Activated CD4-positive, alpha-beta T cell treated with anti-CD3 and anti-CD28 coated beads, Interleukin-2, amount 10 ng/mL, durations not matched to agents 24 days and 14 days (primary cell): ENCODE measurements at regions not wholly inside any gene's neighbourhood (a gene's known extent, or its start where the extent isn't known, plus 50 kb on each side); places are given as distances from the start of the nearest gene placed in this dataset.

Experiments
- DNase-seq: peaks from one replicate; pipeline ENCODE4 v3.0.0; 2022
- H3K27ac Mint-ChIP-seq: one replicate; pipeline ENCODE4 v1.8.0; 2022; ENCODE audit warnings: mild to moderate bottlenecking, mixed read lengths
- H3K27me3 Mint-ChIP-seq: one replicate; pipeline ENCODE4 v1.8.0; 2022; ENCODE audit warnings: mixed read lengths
- H3K36me3 Mint-ChIP-seq: one replicate; pipeline ENCODE4 v1.8.0; 2022; ENCODE audit warnings: low read depth, mild to moderate bottlenecking, mixed read lengths
- H3K4me1 Mint-ChIP-seq: one replicate; pipeline ENCODE4 v1.8.0; 2021; ENCODE audit warnings: mixed read lengths
- H3K4me3 Mint-ChIP-seq: one replicate; pipeline ENCODE4 v1.8.0; 2022; ENCODE audit warnings: mild to moderate bottlenecking, moderate library complexity, mixed read lengths
- H3K9me3 Mint-ChIP-seq: one replicate; pipeline ENCODE4 v1.8.0; 2021; ENCODE audit warnings: mixed read lengths
- intact Hi-C: fragments of 100-400 bp; cut with micrococcal nuclease; formaldehyde crosslinking; loops from one replicate; pipeline ENCODE4 v1.15.1; 2023

- Mint-ChIP-seq H3K36me3 (peaks cover 5% of the 10 kb centered on the region), H3K4me3 (peak overlapping the region; percentile 50), H3K27ac (peak overlapping the region; percentile 90), H3K27me3 (no peaks in the 10 kb centered on the region), H3K9me3 (peaks cover 10% of the 10 kb centered on the region), H3K4me1 (peaks cover 49% of the 10 kb centered on the region)
- intact Hi-C loops: loop anchor here (2.0 to 5.0 kb wide), 3 partner anchors 24 to 703 kb away; no protein-coding TSS in a partner anchor
- DNase-seq: peak; percentile 92
Observed at GRCh38 chr10:3948843-3949242, 163.8 kb upstream of the KLF6 start.

DNA sequence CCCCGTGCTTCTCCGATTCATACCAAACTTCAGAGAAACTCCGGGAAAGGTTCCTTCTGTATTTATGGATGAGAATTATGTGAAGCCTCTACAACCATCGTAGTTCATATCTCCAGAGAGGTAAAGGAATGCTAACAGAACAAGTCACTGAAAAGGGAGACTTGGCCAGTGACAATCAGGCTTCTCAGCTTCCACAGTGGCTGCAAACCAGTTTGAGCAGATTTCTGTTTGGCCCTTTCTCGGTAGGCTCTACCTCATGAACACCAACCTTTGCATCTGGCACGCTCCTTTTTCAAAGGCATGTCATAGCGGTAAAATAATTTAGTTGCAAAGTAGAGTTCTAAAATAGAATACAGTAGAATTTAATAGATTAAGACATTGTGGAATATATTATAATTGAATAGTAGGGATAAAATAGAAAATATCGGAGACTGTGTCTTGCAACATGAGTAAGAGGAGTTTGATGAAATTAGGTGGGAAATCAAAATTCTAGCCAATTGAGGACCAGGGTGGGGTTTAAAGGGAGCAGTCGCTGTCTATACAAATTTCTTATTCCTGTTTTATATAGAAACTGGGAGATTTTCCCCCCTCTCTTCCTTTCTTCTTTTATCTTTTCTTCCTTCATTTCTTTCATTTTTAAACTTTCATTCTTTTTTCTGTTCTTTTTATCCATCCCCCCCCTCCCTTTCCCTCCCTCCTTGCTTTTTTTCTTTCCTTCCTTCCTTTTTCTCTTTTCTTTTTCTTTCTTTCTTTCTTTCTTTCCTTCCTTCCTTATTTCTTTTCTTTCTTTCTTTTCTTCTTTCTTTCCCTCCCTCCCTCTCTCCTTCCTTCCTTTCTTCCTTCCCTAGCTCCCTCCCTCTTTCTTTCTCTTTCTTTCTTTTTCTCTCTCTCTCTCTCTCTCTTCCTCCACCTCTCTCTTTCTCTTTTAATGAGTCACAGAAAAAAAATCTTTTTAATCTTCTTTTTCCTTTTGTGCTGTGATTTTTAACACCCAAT is 161.5 kb upstream of the KLF6 start:
- H3K9me3 Mint-ChIP-seq: peaks cover 5% of the 10 kb centered on the region
- no peaks in the 10 kb centered on the region for H3K27me3 Mint-ChIP-seq
- peaks cover 5% of the 10 kb centered on the region for H3K36me3 Mint-ChIP-seq
- peak overlapping the region; percentile 77 for H3K27ac Mint-ChIP-seq
- peak overlapping the region; percentile 36 for H3K4me3 Mint-ChIP-seq
- DNase-seq: no peak
- intact Hi-C loops: loop anchor here (1.0 to 5.0 kb wide), 3 partner anchors 11 to 706 kb away; no protein-coding TSS in a partner anchor
- peaks cover 67% of the 10 kb centered on the region for H3K4me1 Mint-ChIP-seq

DNA sequence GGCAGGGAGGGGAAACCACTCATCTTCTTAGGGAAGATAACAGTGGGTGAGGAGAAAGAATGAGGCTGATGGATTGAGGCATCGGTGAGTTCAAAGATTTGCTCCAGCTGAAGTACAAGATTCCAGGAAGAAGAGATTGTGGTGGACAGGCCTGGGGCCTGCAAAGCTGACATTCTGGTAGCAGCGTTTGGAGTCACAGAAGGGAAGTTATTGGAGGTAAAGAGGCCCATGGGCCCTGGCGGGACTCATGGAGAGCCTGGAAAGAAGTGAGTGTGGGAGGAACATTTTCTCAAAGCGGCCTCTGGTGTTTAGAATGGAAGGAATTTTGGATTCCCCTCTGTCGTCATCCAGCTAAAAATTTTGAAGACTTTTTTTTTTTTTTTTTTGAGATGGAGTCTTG is 160.0 kb upstream of the KLF6 start:
- H3K4me3 Mint-ChIP-seq: no peak overlapping the region
- no peak for DNase-seq
- H3K27ac Mint-ChIP-seq: peak overlapping the region; percentile 70
- H3K27me3 Mint-ChIP-seq: no peaks in the 10 kb centered on the region
- peaks cover 5% of the 10 kb centered on the region for H3K36me3 Mint-ChIP-seq
- intact Hi-C loops: loop anchor here (5.0 kb wide), 2 partner anchors 87 to 707 kb away; no protein-coding TSS in a partner anchor
- peaks cover 10% of the 10 kb centered on the region for H3K9me3 Mint-ChIP-seq
- H3K4me1 Mint-ChIP-seq: peaks cover 62% of the 10 kb centered on the region

GRCh38 chr10:3944591-3944990 is 159.6 kb upstream of the KLF6 start:
- no peak for DNase-seq
- Mint-ChIP-seq H3K27me3 (no peaks in the 10 kb centered on the region), H3K4me3 (no peak overlapping the region)

GRCh38 chr10:3943695-3944257 is 158.8 kb upstream of the KLF6 start:
- H3K4me1 Mint-ChIP-seq: peaks cover 56% of the 10 kb centered on the region
- DNase-seq: no peak
- H3K36me3 Mint-ChIP-seq: peaks cover 5% of the 10 kb centered on the region
- H3K27me3 Mint-ChIP-seq: no peaks in the 10 kb centered on the region
- peaks cover 10% of the 10 kb centered on the region for H3K9me3 Mint-ChIP-seq
- no peak overlapping the region for H3K4me3 Mint-ChIP-seq
- H3K27ac Mint-ChIP-seq: peak overlapping the region; percentile 35
- intact Hi-C loops: no loop called here

More at GRCh38 chr10:3944591-3944990, 159.6 kb upstream of the KLF6 start:
- peaks cover 60% of the 10 kb centered on the region for H3K4me1 Mint-ChIP-seq
- intact Hi-C loops: no loop called here
- H3K27ac Mint-ChIP-seq: peak overlapping the region; percentile 70
- H3K9me3 Mint-ChIP-seq: peaks cover 10% of the 10 kb centered on the region
- peaks cover 5% of the 10 kb centered on the region for H3K36me3 Mint-ChIP-seq

GRCh38 chr10:3942937-3943489 is 158.0 kb upstream of the KLF6 start:
- H3K4me1 Mint-ChIP-seq: peaks cover 50% of the 10 kb centered on the region

DNA sequence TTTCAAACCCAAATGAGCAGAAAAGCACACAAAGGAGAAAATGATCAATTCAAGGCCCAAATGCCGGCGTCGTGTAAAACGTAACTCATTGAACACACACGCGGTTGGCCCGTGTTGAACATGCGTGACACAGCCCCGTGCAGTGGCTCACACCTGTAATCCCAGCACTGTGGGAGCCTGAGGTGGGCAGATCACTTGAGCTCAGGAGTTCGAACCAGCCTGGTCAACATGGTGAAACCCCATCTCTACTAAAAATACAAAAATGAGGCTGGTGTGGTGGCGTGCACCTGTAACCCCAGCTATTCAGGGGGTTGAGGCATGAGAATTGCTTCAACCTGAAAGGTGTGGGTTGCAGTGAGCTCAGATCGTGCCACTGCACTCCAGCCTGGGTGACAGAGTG is 156.7 kb upstream of the KLF6 start:
- H3K27me3 Mint-ChIP-seq: no peaks in the 10 kb centered on the region
- intact Hi-C loops: no loop called here
- H3K36me3 Mint-ChIP-seq: peaks cover 13% of the 10 kb centered on the region
- no peak for DNase-seq
- peaks cover 20% of the 10 kb centered on the region for H3K9me3 Mint-ChIP-seq
- peak overlapping the region; percentile 76 for H3K27ac Mint-ChIP-seq
- peaks cover 53% of the 10 kb centered on the region for H3K4me1 Mint-ChIP-seq
- no peak overlapping the region for H3K4me3 Mint-ChIP-seq

More at GRCh38 chr10:3942937-3943489, 158.0 kb upstream of the KLF6 start:
- H3K27me3 Mint-ChIP-seq: no peaks in the 10 kb centered on the region
- DNase-seq: no peak
- peaks cover 10% of the 10 kb centered on the region for H3K9me3 Mint-ChIP-seq
- H3K27ac Mint-ChIP-seq: peak overlapping the region; percentile 35
- H3K4me3 Mint-ChIP-seq: peak overlapping the region; percentile 1
- intact Hi-C loops: no loop called here
- peaks cover 5% of the 10 kb centered on the region for H3K36me3 Mint-ChIP-seq

DNA sequence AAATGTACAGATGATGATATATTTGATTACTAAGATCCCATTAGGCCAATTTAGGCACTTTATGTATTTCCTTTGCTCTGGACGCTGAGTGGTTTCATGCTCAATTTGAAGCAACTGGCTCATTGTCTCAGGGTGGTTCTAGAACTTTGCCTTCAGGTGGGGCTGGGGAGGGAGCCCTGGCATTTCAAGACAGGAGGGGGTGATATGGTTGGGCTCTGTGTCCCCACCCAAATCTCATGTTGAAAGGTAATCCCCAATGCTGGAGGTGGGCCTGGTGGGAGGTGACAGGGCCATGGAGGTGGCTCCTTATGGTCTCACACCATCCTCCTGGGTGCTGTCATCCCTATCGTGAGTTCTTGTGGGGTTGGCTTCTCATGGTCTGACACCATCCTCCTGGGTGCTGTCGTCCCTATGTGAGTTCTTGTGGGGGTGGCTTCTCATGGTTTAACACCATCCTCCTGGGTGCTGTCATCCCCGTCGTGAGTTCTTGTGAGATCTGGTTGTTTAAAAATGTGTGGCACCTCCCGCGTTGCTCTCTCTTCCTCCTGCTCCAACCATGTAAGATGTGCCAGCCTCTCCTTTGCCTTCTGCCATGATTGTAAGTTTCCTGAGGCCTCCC is 151.5 kb upstream of the KLF6 start:
- Mint-ChIP-seq H3K4me1 (peaks cover 57% of the 10 kb centered on the region), H3K27me3 (no peaks in the 10 kb centered on the region), H3K9me3 (peaks cover 16% of the 10 kb centered on the region), H3K27ac (peak overlapping the region; percentile 88), H3K36me3 (peaks cover 16% of the 10 kb centered on the region), H3K4me3 (peak overlapping the region; percentile 8)
- intact Hi-C loops: loop anchor here (5.0 to 10.0 kb wide), 5 partner anchors 36 to 841 kb away; no protein-coding TSS in a partner anchor
- no peak for DNase-seq

DNA sequence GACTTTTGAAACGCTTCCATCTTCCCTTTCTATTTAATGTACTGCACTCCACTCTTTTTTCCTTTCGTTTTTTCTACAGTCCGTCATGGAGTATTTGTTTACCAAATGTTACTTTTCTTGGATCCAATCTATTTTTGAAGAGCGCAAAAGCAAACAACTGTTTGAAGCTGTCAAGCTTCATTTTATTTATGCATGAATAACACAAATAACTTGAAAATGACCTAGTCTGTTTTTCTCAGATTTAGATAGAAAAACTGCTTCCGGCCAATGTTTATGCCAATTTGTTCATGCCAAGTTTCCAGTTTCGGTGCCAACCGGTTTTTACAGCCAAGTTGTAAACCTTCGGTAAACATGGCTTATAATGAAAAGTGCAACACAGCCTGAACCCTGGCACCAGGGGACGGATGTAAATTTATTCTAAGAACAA is 150.9 kb upstream of the KLF6 start:
- peak overlapping the region; percentile 88 for H3K27ac Mint-ChIP-seq
- intact Hi-C loops: loop anchor here (1.0 to 10.0 kb wide), 15 partner anchors 10 to 841 kb away; no protein-coding TSS in a partner anchor
- peaks cover 57% of the 10 kb centered on the region for H3K4me1 Mint-ChIP-seq
- peaks cover 18% of the 10 kb centered on the region for H3K36me3 Mint-ChIP-seq
- DNase-seq: no peak
- peak overlapping the region; percentile 65 for H3K4me3 Mint-ChIP-seq
- H3K27me3 Mint-ChIP-seq: no peaks in the 10 kb centered on the region
- peaks cover 16% of the 10 kb centered on the region for H3K9me3 Mint-ChIP-seq

GRCh38 chr10:3935141-3935540 is 150.1 kb upstream of the KLF6 start:
- intact Hi-C loops: loop anchor here (1.0 to 10.0 kb wide), 15 partner anchors 11 to 842 kb away; no protein-coding TSS in a partner anchor
- H3K27me3 Mint-ChIP-seq: no peaks in the 10 kb centered on the region
- peak overlapping the region; percentile 65 for H3K4me3 Mint-ChIP-seq
- peak overlapping the region; percentile 88 for H3K27ac Mint-ChIP-seq
- H3K36me3 Mint-ChIP-seq: peaks cover 18% of the 10 kb centered on the region
- DNase-seq: peak; percentile 93
- H3K9me3 Mint-ChIP-seq: peaks cover 12% of the 10 kb centered on the region
- peaks cover 59% of the 10 kb centered on the region for H3K4me1 Mint-ChIP-seq

GRCh38 chr10:3933733-3934132 is 148.7 kb upstream of the KLF6 start:
- Mint-ChIP-seq H3K36me3 (peaks cover 18% of the 10 kb centered on the region), H3K27ac (peak overlapping the region; percentile 88), H3K9me3 (peaks cover 12% of the 10 kb centered on the region), H3K27me3 (no peaks in the 10 kb centered on the region), H3K4me1 (peaks cover 66% of the 10 kb centered on the region), H3K4me3 (peak overlapping the region; percentile 16)
- intact Hi-C loops: loop anchor here (2.0 to 10.0 kb wide), 3 partner anchors 47 to 411 kb away; no protein-coding TSS in a partner anchor
- no peak for DNase-seq

DNA sequence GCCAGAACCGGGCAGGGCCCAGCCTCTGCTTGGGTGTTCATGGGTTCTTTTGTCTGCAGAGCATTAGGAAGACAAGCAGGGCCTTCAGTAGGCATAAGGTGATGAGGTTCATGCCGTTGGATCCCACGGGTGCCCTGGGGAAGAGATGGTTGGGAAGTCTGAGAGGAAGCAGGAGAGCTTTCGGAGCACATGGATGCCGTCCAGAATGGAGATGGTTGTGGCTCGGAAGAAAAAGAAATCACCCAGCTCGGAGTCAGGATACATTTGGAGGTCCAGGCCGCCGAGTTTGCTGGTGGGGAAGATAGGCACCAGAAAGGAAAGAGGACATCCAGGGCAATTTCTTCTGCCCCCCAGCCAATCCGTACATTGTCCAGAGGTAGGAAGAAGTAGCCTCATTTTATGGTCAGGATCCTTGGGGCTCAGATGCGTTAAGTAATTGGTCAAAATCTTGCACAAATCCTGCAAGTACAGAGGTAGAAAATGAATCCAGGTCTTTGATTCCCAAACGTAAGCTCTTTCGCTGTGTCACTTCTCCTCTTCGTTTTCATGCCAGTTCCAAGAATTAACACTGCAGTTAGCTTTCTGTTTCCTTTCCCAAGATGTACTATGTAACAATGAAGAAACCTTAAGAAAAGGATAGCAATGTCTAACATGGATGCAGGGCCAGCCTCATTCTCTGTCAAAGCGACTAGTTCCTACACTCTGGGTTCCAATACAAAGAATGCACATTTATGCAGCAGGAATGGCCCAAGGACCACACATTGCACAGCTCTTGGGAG is 147.8 kb upstream of the KLF6 start:
- peak; percentile 75 for DNase-seq
- Mint-ChIP-seq H3K27me3 (no peaks in the 10 kb centered on the region), H3K36me3 (peaks cover 18% of the 10 kb centered on the region), H3K4me1 (peaks cover 66% of the 10 kb centered on the region), H3K27ac (peak overlapping the region; percentile 88), H3K4me3 (peak overlapping the region; percentile 67), H3K9me3 (peaks cover 11% of the 10 kb centered on the region)
- intact Hi-C loops: loop anchor here (10.0 kb wide), 1 partner anchor 412 kb away; no protein-coding TSS in a partner anchor
